Spleen (tissue), 11 donors: ENCODE measurements at regions not wholly inside any gene's neighbourhood (a gene's known extent, or its start where the extent isn't known, plus 50 kb on each side); places are given as distances from the start of the nearest gene placed in this dataset.
A peak's percentile ranks its signal among the peaks of the same experiment; 100 is the strongest.

ENCODE experiments used
- DNase-seq: peaks from one replicate; pipeline ENCODE4 v3.0.0-alpha.2; 2020
- H3K27ac ChIP-seq, 8 donors: fragments of 200-600 bp; sonication (generic) in 7 of 8; 1 replicate in 4 of 8; 2 replicates in 4 of 8; pipeline versions ENCODE4 v1.5.0 to v1.8.0; 2016 to 2021; ENCODE audit warnings: inconsistent platforms in 4 of 8, mild to moderate bottlenecking in 4 of 8, moderate library complexity in 1 of 8
- H3K27me3 ChIP-seq, 7 donors: fragments of 200-600 bp; sonication (generic) in 6 of 7; replicated peaks in 1 of 7; 1 replicate in 4 of 7; 2 replicates in 3 of 7; pipeline versions ENCODE4 v1.5.0 to v1.8.0; 2016 to 2021; ENCODE audit warnings: inconsistent platforms in 3 of 7, mild to moderate bottlenecking in 1 of 7
- H3K36me3 ChIP-seq, 6 donors: fragments of 200-600 bp; sonication (generic) in 5 of 6; 1 replicate in 4 of 6; 2 replicates in 2 of 6; pipeline versions ENCODE4 v1.5.0 to v1.8.0; 2016 to 2021; ENCODE audit warnings: inconsistent platforms in 2 of 6
- H3K4me1 ChIP-seq, 6 donors: fragments of 200-600 bp; sonication (generic) in 5 of 6; 1 replicate in 3 of 6; 2 replicates in 3 of 6; pipeline versions ENCODE4 v1.5.0 to v1.8.0; 2016 to 2021; ENCODE audit warnings: inconsistent platforms in 3 of 6
- H3K4me3 ChIP-seq, 8 donors: fragments of 200-600 bp; sonication (generic) in 7 of 8; 1 replicate in 4 of 8; 2 replicates in 4 of 8; pipeline versions ENCODE4 v1.5.0 to v1.8.0; 2016 to 2021; ENCODE audit warnings: inconsistent platforms in 4 of 8, mild to moderate bottlenecking in 4 of 8, moderate library complexity in 2 of 8
- H3K9me3 ChIP-seq, 8 donors: fragments of 200-600 bp; sonication (generic) in 7 of 8; 1 replicate in 4 of 8; 2 replicates in 4 of 8; pipeline versions ENCODE4 v1.5.0 to v1.8.0; 2016 to 2021; ENCODE audit warnings: inconsistent platforms in 4 of 8
- CTCF ChIP-seq, 11 experiments: fragments of 200-600 bp in 7 of 11; fragments of 450-650 bp in 4 of 11; sonication (generic) in 4 of 11; IDR thresholded peaks in 8 of 11; conservative IDR thresholded peaks in 3 of 11; 1 replicate in 7 of 11; 2 replicates in 4 of 11; pipeline versions ENCODE4 v1.4.0 to v1.8.0; 2016 to 2021; ENCODE audit warnings: antibody characterized with exemption in 11 of 11, inconsistent platforms in 4 of 11, mild to moderate bottlenecking in 1 of 11
- POLR2A ChIP-seq, 3 donors: fragments of 450-650 bp; IDR thresholded peaks; one replicate each; pipeline ENCODE4 v1.5.1; 2017; ENCODE audit warnings: antibody characterized with exemption in 3 of 3, mild to moderate bottlenecking in 1 of 3
- POLR2AphosphoS5 ChIP-seq, 3 donors: sonication (generic); formaldehyde crosslinking; IDR thresholded peaks; one replicate each; pipeline ENCODE4 v1.5.1; 2017; ENCODE audit warnings: antibody characterized with exemption in 3 of 3
- WGBS, 5 donors: extraction: QIAGEN DNeasy Blood & Tissue Kit in 3 of 5; methylation state at CpG; one replicate each; pipeline versions ENCODE4 v1.1.5 to v1.1.7; 2013 to 2018; 5-methylcytosine and 5-hydroxymethylcytosine counted together
- intact Hi-C: fragments of 100-400 bp; cut with DNase I; formaldehyde crosslinking; loops from one replicate; pipeline ENCODE4 v1.15.0; 2023; ENCODE audit warnings: low total_unique reads
- donor health status: healthy with polysubstance abuse.
- donor health status: DM: no; HTN: no; CAD: no; lungs with moderate emphysema.
- donor health status: DM: no; HTN: no; CAD: no.
- donor health status: Bipolar disorder and iron deficiency.
- donor health status: healthy.
- donor health status: DM: no; HTN: no; CAD: no.
- donor health status: DM: yes; HTN: yes; CAD: no.

GRCh38 chr3:163045945-163046344 is 1549.3 kb downstream of the OTOL1 start:
- H3K27me3 ChIP-seq, result no peaks in the 10 kb centered on the region
- no peak overlapping the region for H3K27ac ChIP-seq
- no peak for TF ChIP-seq CTCF (IDR thresholded peaks at IDR 0.05 in 8 of 11, conservative IDR thresholded peaks at IDR 0.05 in 3 of 11)
- no peak for TF ChIP-seq POLR2A (IDR thresholded peaks at IDR 0.05)
- TF ChIP-seq POLR2AphosphoS5 (IDR thresholded peaks at IDR 0.05), result no peak
- 81 to 92% (median 89%) methylated on average over 2 of the region's 2 CpGs for WGBS, 5 donors
- peaks cover 0 to 9% (median 0%) of the 10 kb centered on the region in 8 donors for H3K9me3 ChIP-seq
- intact Hi-C loops, result no loop called here
- no peak overlapping the region for H3K4me3 ChIP-seq
- H3K36me3 ChIP-seq, result no peaks in the 10 kb centered on the region
- DNase-seq, result no peak
- H3K4me1 ChIP-seq, result no peaks in the 10 kb centered on the region

DNA sequence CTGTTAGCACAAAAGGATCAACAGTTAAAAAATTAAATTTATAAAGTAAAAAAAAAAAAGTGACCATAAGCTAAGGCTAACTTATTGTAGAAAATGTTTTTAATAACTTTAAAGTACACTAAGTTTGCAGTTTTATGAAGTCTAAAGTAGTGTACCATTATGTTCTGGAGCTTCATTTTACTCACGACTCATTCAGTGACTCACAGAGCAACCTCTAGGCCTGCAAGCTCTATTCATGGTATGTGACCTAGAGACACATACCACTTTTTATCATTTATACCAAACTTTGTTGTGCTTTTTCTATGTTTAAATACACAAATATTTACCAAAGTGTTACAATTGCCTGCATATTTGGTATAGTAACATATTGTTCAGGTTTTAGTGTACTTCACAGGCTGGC is 1552.3 kb downstream of the OTOL1 start:
- Histone ChIP-seq H3K27ac (no peak overlapping the region), H3K9me3 (no peaks in the 10 kb centered on the region), H3K4me3 (no peak overlapping the region), H3K36me3 (no peaks in the 10 kb centered on the region), H3K4me1 (no peaks in the 10 kb centered on the region), H3K27me3 (no peaks in the 10 kb centered on the region)
- no peak for DNase-seq
- intact Hi-C loops, result no loop called here
- TF ChIP-seq CTCF (IDR thresholded peaks at IDR 0.05 in 8 of 11, conservative IDR thresholded peaks at IDR 0.05 in 3 of 11) (no peak), POLR2AphosphoS5 (IDR thresholded peaks at IDR 0.05) (no peak), POLR2A (IDR thresholded peaks at IDR 0.05) (no peak)
- 88% methylated on average over 1 of the region's 1 CpG; no CpG with 5 or more reads in 4 of the 5 donors for WGBS, 5 donors

DNA sequence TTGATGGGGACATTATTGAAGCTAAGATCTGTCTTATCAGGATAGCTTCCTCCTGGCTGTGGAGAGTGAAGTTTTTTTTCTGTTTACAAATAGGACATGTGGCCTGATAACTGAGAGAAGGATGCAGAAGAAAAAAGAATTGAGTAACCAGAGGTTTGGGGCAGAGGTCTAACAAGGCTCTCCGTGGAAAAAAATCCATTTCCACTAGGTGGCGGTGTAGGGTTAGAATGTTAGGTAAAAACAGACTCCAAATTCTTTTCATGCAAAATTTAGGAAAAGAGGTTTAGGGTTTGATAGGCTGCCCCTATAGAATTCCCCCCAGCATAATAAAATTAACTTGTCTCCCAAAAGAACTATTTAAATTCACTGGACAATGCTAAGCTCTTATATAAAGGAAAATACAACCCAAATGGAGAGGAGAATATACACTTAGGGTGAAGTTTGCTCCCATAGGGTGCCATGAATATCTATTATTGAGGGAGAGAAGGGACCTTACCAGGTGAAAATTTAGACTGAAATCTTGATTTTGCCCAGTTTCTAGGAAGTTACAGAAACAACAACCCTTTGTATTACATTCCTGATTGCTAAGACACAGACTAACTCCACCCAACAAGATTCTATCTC is 1560.4 kb downstream of the OTOL1 start:
- Histone ChIP-seq H3K36me3 (no peaks in the 10 kb centered on the region), H3K27me3 (no peaks in the 10 kb centered on the region), H3K4me1 (no peaks in the 10 kb centered on the region), H3K9me3 (no peaks in the 10 kb centered on the region), H3K4me3 (no peak overlapping the region), H3K27ac (no peak overlapping the region)
- no peak for DNase-seq
- WGBS, 5 donors, result 3 to 28% (median 12%) methylated on average over 2 of the region's 2 CpGs
- intact Hi-C loops, result no loop called here
- TF ChIP-seq POLR2A (IDR thresholded peaks at IDR 0.05) (no peak), POLR2AphosphoS5 (IDR thresholded peaks at IDR 0.05) (no peak), CTCF (IDR thresholded peaks at IDR 0.05 in 8 of 11, conservative IDR thresholded peaks at IDR 0.05 in 3 of 11) (peak in 3 of 11 experiments; percentile 22 to 44 (median 39))

DNA sequence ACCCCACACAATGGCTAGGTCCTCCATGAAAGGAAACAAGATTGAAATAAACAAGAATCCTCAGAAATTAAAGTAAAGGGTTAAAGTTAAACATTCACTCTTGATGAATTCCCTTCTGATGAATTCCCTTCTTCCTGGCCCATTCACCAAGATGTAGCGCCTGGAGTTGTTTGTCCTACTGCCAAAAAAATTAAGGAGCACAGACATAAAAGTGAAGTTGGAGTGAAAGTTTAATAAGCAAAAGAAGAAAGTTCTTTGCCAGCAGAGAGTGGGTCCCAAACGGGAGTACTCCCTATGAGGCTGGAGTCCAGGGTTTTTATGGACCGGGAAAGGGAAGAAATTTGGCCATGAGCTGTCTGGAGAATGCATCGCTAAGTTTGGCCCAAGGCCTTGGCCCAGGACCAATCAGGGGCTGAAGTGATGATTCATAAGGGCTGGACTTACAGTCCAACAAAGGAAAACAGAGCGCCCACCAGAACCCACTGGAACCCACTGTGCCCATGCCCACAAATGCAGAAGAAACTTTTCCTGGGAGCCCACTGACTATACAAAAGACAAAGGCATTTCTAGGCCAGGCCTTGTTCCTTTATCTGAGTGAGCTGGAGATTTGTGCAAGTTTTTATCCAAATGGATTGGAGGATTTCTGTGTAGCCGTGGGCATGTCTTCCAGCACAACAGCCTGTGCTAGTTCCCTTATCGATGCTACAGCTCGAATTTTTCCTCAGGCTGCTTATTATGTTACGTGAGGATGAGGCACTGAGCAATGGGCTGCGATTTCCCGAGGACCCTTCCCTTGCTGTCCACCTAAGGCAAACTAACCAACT is 1561.6 kb downstream of the OTOL1 start:
- intact Hi-C loops, result no loop called here
- WGBS, 5 donors, result 70 to 82% (median 80%) methylated on average over 11 of the region's 11 CpGs
- DNase-seq, result no peak
- Histone ChIP-seq H3K36me3 (no peaks in the 10 kb centered on the region), H3K4me3 (no peak overlapping the region), H3K4me1 (no peaks in the 10 kb centered on the region), H3K27me3 (no peaks in the 10 kb centered on the region), H3K9me3 (no peaks in the 10 kb centered on the region), H3K27ac (no peak overlapping the region)
- TF ChIP-seq CTCF (IDR thresholded peaks at IDR 0.05 in 8 of 11, conservative IDR thresholded peaks at IDR 0.05 in 3 of 11) (no peak), POLR2AphosphoS5 (IDR thresholded peaks at IDR 0.05) (no peak), POLR2A (IDR thresholded peaks at IDR 0.05) (no peak)
